GM13977 (cell line): ENCODE measurements at regions not wholly inside any gene's neighbourhood (a gene's known extent, or its start where the extent isn't known, plus 50 kb on each side); places are given as distances from the start of the nearest gene placed in this dataset.

ENCODE experiments used
- DNase-seq: peaks from one replicate; pipeline ENCODE4 v3.0.0; 2012; ENCODE audit warnings: low spot score
- CTCF ChIP-seq: IDR thresholded peaks from 2 replicates; pipeline ENCODE4 v1.5.1; 2012; ENCODE audit warnings: mild to moderate bottlenecking, control low read depth; ENCODE audit not compliant: insufficient read depth; ENCODE audit errors: extremely low read depth, missing control alignments
- in situ Hi-C: fragments of 300-500 bp; cut with MboI; formaldehyde crosslinking; loops from one replicate; pipeline ENCODE4 v1.12.0; 2022; ENCODE audit warnings: low sequenced_read_pairs, low pct_unique_long_range_greater_than_20kb, mixed read lengths, inconsistent platforms; ENCODE audit not compliant: unreplicated experiment

GRCh38 chr10:4579844-4580243, 246.2 kb upstream of the AKR1E2 start:
- TF ChIP-seq CTCF: no peak
- in situ Hi-C loops: no loop called here
- no peak for DNase-seq

GRCh38 chr10:4576206-4576605, 249.8 kb upstream of the AKR1E2 start:
- TF ChIP-seq CTCF: no peak
- no peak for DNase-seq
- in situ Hi-C loops: no loop called here

- in situ Hi-C loops: no loop called here
- no peak for TF ChIP-seq CTCF
- DNase-seq: no peak
These were observed 256.9 kb upstream of the AKR1E2 start for GRCh38 chr10:4569151-4569550.

- no peak for DNase-seq
- in situ Hi-C loops: no loop called here
- TF ChIP-seq CTCF: no peak
These were observed 257.3 kb upstream of the AKR1E2 start for GRCh38 chr10:4568731-4569130.

- DNase-seq: no peak
- no peak for TF ChIP-seq CTCF
- in situ Hi-C loops: no loop called here
These were observed 257.9 kb upstream of the AKR1E2 start for GRCh38 chr10:4568086-4568485.

GRCh38 chr10:4567637-4568036, 258.4 kb upstream of the AKR1E2 start:
- TF ChIP-seq CTCF: no peak
- DNase-seq: no peak
- in situ Hi-C loops: no loop called here

- in situ Hi-C loops: no loop called here
- no peak for TF ChIP-seq CTCF
- no peak for DNase-seq
These were observed 260.0 kb upstream of the AKR1E2 start for GRCh38 chr10:4566011-4566410.
